PFSK-1 (cell line): ENCODE measurements at regions not wholly inside any gene's neighbourhood (a gene's known extent, or its start where the extent isn't known, plus 50 kb on each side); places are given as distances from the start of the nearest gene placed in this dataset.

Experiments
- FOXP2 ChIP-seq: optimal IDR thresholded peaks from 2 replicates; pipeline ENCODE3; 2011; ENCODE audit warnings: borderline replicate concordance, control low read depth, inconsistent platforms; ENCODE audit not compliant: insufficient read depth; ENCODE audit errors: extremely low read length, extremely low read depth
- POLR2AphosphoS5 ChIP-seq: IDR thresholded peaks from 2 replicates; pipeline ENCODE4 v1.6.1; 2012; ENCODE audit warnings: low read depth, mild to moderate bottlenecking, control low read depth, low read length, moderate library complexity
- REST ChIP-seq, 2 experiments: IDR thresholded peaks; 2 replicates each; pipeline versions ENCODE4 v1.6.1 to v1.8.0; 2011 to 2012; ENCODE audit warnings: low read depth in 2 of 2, low read length in 2 of 2, control low read depth in 1 of 2, inconsistent platforms in 1 of 2, mild to moderate bottlenecking in 1 of 2, moderate library complexity in 1 of 2; ENCODE audit not compliant: insufficient read depth in 1 of 2
- SIN3A ChIP-seq: IDR thresholded peaks from 2 replicates; pipeline ENCODE4 v1.6.1; 2012; ENCODE audit warnings: mild to moderate bottlenecking, low read length, moderate library complexity, borderline replicate concordance; ENCODE audit not compliant: insufficient read depth
- TAF1 ChIP-seq: IDR thresholded peaks from 2 replicates; pipeline ENCODE4 v1.6.1; 2012; ENCODE audit warnings: low read length, control low read depth, borderline replicate concordance; ENCODE audit not compliant: insufficient read depth

GRCh38 chrX:40912166-40912565 is 173.1 kb upstream of the USP9X start:
- TF ChIP-seq SIN3A (no peak), TAF1 (no peak), REST (IDR thresholded peaks at IDR 0.05; ENCODE audit: insufficient read depth in 1 of 2, low read depth in 2 of 2, low read length in 2 of 2) (no peak), POLR2AphosphoS5 (no peak), FOXP2 (no peak)

- no peak for TF ChIP-seq TAF1
- TF ChIP-seq REST (IDR thresholded peaks at IDR 0.05; ENCODE audit: insufficient read depth in 1 of 2, low read depth in 2 of 2, low read length in 2 of 2) = no peak
- no peak for TF ChIP-seq FOXP2
- TF ChIP-seq SIN3A = no peak
- TF ChIP-seq POLR2AphosphoS5 = no peak
Observed at GRCh38 chrX:40912576-40912975, 172.7 kb upstream of the USP9X start.

- TF ChIP-seq FOXP2 = no peak
- TF ChIP-seq REST (IDR thresholded peaks at IDR 0.05; ENCODE audit: insufficient read depth in 1 of 2, low read depth in 2 of 2, low read length in 2 of 2) = no peak
- TF ChIP-seq TAF1 = no peak
- no peak for TF ChIP-seq SIN3A
- TF ChIP-seq POLR2AphosphoS5 = no peak
Observed at GRCh38 chrX:40920351-40920750, 164.9 kb upstream of the USP9X start.

GRCh38 chrX:40922307-40922706 is 162.9 kb upstream of the USP9X start:
- TF ChIP-seq REST (IDR thresholded peaks at IDR 0.05; ENCODE audit: insufficient read depth in 1 of 2, low read depth in 2 of 2, low read length in 2 of 2) (no peak), TAF1 (no peak), SIN3A (no peak), FOXP2 (no peak), POLR2AphosphoS5 (no peak)

GRCh38 chrX:40928076-40928475 is 157.2 kb upstream of the USP9X start:
- TF ChIP-seq TAF1 (no peak), SIN3A (no peak), REST (IDR thresholded peaks at IDR 0.05; ENCODE audit: insufficient read depth in 1 of 2, low read depth in 2 of 2, low read length in 2 of 2) (no peak), FOXP2 (no peak), POLR2AphosphoS5 (no peak)
